HK-2 (cell line): ENCODE measurements at regions not wholly inside any gene's neighbourhood (a gene's known extent, or its start where the extent isn't known, plus 50 kb on each side); places are given as distances from the start of the nearest gene placed in this dataset.

Experiments used
- DNase-seq: peaks from one replicate; pipeline ENCODE4 v3.0.0-alpha.2; 2018; ENCODE audit not compliant: unreplicated experiment

DNA sequence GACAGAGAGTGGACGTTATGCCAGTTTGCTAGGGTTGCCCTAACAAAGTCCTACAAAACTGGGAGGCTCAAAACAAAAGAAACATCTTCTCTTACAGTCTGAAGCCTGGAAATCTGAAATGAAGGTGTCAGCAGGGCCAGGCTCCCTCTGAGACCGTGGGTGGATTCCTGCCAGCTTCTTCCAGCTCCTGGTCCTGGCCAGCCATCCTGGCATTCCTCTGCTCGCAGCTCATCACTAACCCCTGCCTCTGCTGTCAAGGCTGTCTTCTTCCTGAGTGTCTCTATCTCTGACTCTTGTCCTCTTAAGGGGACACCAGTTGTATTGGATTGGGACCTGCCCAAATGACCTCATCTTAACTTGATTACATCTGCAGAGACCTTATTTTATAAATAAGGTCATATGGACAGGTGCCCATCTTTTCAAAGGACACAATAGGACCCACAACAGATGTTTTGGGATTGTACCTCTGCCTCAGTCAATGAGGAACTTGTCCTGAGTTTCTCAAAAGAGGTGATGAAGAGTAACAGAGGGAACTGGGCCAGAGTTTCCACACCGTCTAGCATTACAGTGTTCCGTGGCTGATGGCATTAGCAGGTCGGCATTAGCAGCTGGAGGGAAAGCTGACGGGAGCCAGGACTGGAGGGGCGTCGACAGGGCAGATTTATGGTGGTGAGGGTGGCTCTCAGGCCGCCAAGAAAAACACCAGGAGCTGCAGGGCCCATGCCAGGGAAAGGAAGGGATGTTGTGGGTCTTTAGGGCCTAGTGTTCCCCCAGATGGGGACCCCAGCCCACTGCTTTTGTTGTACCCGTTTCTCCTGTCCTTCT, 157.3 kb downstream of the TBXT start:
- DNase-seq: no peak

DNA sequence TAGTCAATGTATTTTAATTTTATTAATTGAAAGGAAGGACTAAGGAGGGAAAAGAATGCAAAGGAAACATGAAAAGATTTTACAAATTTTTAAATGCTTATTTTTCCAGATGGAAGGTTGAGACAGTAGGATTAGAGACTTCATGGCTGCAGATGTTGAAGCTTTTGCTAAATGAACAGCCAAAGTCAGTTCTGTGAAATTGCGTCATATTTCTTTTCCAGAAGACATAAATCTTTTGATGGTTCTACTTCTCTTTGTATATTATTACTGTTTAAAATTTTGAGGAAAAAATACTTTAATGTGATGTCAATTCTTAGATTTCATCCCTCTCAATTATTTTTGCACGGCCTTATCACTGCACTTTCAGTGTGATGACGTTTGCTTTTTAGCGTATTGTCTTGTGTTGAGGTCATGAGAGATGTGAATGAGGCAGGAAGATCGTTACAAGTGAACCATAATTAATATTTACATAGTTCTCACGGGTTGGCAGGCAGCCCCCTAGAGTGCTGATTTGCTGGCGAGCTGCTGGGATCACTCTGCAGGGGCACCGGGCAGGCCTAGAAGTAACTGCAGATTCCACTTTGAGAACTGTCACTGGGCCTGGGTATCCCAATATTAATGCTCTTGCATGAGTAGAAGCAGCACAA, 158.1 kb downstream of the TBXT start:
- DNase-seq: no peak

DNA sequence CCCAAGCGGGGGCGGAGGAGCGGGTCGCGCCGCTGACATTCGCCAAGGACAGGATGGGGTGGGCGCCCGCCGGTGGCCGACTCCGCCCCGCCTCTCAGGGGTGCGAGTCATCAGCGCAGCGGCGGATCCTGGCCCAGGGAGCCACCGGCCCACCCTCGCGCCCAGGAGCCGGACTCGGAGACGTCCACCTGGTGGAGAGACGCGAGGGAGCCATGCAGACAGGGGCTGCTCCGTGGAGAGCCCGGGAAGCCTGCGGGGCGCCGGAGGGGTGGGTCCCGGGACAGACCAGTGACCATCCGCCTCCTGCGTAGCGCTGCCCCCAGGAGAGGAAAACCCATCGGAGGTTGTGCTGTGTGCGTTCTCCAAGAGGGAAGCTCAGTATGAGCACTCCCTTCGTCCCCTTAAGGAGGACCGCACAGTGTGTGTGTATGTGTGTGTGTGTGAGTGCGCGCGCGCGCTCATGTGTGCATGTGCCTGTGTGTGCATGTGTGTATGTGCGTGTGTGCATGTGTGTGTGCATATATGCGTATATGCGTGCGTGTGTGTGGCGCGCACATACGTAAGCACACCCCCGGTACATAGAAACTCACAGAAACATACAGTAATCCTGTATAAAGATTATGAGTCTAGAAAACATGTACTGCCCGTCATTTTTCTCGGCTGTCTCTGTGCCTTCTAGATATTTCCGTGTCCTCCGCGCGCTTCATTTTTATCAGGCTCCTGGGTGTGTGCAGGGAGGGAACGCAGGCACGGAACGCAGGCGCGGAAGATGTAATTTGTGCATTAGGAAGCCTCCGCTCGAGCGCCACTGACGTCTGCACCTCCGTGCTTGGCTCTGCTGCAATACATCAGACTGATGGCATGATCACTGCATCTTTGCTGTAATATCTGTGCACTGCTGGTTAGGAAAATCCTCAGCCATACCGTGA, 158.9 kb downstream of the TBXT start:
- DNase-seq: no peak

DNA sequence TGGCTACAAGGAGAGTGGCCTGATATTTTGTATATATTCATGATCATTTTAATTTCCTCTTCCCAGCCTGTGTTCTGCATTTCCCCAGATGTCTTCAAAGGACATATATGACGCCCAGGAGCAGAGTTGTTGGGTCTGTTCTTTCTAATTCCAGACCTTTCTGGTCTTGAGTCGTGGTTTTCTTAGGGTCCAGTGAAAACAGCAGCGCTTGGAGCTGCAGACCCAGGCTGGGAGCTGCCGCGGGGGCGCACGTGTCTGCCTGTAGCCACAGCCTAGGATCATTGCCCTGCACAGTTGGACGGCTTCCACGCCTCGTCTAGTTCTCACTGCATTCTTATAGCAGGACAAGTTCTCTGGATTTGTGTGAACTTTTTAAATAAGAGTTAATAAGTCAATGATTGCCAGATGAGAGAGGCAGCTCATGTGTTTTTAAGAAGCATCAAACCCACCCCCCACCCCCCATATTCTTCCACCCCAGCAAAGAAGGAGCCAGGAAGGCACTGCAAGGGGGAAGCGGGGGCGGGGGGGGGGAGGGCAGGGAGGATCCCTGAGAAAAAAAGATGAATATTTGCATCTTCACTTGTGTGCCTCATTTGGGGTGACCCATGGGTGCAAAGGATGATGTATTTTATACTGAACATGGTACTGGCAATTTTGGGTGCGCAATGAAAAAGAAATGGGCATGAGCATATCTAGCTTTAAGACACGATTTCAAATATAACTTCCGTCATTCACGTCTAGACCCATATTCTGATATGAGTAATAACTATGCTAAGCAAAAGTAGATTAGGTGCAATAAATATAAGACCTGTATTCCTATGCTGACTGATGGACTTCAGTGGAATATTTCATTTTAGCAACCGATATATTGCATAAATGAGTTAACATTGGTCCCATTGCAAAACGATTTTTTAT, 160.0 kb downstream of the TBXT start:
- no peak for DNase-seq

DNA sequence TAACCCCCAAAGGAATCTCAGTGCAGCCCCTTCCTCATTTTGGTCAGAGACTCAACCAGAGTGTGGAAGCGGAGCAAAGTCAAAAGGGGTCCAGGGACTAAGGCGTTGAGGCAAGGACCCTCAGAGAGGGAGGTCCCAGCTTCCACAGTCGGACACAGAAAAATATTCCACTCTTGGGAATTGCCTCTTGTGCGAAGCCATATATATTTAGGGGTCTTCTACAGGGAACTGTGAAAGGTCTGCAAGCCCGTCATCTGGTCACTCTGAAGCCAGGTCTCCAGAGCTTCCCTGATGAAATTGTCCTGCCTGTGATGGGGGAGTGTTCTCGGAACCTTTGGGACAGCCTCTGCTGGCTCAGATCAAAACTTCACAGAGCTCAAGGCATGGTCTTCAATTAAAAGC, 160.8 kb downstream of the TBXT start:
- DNase-seq: no peak

DNA sequence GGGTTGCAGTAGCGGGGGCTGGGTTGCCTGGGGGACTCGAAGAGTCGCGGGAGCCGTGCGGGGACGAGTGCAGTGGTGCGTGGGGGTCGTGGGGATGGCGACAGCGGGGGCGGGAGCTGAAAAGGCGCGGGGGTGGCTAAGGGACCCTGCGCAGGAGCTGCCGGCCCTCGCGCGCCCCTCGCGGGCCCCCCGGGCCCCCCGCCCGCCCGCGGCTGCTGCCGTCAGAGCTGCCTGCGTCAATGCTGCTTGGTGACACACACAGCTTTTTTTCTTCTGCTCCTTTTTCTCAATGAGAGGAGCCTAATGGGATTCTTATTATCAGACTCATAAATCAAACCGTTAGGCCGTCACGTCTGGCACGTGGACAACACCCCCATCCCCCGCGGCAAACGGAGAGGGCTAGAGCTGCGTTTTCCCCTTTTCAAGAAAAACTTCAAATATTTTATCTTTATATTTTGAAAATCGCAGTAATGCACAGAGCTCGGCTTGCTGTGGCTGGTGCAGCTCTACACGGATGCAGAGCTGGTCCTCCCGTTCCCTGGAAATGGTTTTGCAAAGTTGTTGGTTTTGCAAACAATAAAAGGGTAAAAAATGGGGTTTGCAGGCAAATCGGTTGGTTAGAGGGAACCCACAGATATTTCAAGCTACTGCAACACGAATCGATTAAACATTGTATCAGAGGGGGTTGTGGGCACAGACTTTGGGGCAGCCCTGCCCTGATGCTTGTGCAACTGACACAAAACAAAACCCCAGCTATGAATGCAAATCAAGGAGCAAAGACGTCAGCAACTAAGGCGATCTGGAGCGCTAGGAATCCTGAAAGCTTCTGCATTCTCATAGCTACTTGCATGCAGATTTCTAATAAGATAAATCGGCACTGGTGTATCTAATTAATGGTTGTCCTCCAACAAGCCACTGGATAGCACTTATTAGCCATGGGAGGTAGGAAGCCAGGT, 161.4 kb downstream of the TBXT start:
- no peak for DNase-seq

DNA sequence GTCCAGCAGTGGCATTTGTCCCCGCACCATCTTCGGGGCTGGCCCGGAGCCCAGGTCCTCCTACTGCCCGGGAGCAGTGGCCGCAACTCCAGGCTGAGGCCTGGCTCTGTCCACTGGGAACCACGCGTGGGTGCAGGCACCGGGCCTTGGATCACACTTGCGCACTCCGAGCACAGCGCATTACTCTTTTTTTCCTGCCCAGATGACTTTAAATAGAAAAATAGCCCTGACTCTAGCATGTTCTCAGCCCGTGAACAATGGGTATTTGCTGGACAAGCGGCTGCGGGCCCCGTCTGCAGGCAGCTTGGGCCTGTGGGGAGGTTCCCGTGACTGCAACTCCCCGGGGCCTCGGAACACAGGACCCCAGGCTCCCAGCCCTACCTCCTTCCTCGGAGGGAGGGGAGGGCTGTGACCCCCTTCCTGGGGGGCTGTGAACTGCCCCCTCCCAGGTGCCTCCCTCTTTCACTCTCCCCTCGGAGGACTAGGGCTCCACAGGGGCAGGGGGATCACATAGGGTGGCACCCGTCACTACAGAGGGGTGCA, 162.2 kb downstream of the TBXT start:
- no peak for DNase-seq

DNA sequence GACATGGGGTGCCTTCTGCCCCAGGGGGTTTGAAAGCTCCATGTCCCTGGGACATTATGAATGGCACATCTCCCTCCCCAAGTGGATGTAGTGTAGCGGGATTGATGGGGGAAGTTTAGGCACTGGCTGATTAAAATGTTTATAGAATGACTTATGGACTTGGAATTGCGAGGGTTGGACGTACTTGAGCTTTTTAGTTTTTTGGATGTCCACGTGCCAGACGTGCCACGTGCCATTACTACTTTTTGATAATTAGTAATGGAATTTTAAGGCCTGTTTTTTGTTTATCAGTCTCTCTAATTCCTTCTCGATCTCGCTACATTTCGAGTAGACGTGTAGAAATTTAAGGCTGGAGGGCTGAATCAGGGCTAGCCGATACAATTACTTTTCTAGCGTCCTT, 162.8 kb downstream of the TBXT start:
- no peak for DNase-seq

DNA sequence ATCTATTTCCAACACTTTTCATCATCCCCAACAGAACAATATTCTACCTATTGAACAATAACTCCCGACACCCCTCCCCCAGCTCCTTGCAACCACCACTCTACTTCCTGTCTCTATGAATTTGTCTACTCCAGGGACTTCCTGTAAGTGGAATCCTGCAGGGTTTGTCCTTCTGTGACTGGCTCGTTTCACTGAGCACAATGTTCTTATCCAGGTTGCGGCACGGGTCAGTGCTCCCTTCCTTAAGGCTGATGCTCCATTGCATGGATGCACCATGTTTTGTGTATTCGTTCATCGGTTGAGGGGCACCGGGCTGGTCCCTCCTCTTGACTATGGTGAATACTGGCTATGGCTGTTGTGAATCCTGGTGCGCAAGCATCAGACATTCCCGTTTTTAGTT, 163.2 kb downstream of the TBXT start:
- DNase-seq: no peak

DNA sequence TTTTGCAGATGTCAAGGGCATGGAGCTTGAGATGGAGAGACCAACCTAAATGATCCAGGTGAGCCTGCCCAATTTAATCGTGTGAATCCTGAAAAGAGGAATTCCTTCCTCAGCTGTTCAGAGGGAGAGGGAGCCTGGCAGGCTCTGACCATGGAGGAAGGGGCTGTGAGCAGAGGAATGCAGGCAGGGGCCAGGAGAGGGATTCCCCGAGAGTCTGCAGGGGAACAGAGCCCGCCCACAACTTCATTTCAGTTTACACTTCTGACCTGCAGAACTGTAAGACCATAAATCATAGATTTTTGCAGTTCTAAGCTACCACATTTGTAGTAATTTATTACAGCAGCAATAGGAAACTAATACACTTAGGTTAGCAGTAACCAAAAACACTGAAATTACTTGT, 164.1 kb downstream of the TBXT start:
- DNase-seq: no peak

DNA sequence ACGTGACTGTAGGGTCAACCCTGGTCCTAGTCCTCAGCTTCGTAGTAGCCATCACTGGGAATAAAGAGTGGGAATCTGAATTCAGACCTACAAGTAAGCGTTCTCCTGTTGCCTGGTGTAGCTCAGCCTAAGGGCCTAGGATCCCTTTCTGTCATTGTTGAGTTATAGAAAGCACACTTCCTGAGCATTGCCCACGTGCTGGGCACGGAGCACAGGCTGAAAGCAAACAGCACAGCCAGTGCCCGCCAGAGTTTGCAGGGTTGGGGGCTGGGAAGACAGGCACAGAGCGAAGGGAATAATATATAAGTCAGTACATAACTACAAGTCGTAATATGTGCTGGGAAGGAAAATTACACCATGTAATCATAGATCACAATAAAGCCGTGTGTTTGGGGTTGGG, 166.3 kb downstream of the TBXT start:
- DNase-seq: no peak

DNA sequence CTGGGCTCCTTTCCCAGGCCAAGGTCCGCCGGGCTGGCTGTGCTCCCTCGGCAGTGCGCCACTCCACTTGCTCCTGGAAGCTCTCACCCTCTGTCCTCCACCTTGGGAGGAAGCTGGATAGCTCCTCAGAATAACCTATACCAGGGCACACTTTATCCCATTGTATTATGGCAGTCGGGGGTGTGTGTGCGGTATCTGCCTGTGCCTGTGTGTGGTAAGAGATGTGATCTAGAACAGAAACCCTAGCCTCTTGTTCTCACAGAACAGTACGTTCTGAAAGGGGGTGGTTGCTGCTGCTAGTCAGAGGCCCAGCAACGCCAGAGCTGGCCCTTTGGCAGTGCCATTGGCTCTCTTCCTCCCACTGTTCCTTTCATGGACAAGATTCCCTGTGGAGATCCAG, 168.4 kb downstream of the TBXT start:
- no peak for DNase-seq

DNA sequence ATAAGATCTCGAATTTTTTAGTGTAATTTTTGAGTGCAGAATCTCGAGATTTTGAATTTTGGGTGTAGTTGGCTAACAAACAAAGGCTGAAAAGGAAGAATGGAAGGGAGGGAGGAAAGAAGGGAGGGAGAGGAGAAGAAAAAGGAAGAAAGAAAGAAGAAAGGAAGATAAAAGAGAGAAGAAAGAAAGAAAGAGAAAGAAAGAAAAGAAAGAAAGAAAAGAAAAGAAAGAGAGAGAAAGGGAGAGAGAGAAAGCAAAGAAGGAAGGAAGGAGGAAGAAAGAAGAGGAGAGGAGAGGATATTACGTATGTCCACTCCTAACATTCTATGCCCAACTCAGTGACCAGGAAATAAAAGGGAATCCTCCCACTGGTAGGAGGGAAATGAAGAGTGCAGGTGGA, 169.6 kb downstream of the TBXT start:
- DNase-seq: no peak

DNA sequence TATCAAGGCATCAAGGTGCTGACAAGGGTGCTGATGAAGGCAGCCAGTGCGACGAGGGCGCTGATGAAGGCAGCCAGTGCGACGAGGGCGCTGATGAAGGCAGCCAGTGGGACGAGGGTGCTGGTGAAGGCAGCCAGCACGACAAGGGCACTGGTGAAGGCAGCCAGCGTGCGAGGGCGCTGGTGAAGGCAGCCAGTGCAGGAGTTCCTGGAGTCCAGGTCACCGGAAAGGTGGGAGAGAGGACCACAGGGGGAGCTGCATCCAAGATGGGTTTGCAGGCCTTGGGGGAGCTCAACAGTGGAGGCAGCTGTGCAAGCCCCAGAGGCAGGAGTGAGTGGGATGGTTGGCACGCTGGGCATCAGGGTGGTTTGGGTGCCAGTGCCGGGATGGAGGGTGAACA, 176.3 kb downstream of the TBXT start:
- no peak for DNase-seq

DNA sequence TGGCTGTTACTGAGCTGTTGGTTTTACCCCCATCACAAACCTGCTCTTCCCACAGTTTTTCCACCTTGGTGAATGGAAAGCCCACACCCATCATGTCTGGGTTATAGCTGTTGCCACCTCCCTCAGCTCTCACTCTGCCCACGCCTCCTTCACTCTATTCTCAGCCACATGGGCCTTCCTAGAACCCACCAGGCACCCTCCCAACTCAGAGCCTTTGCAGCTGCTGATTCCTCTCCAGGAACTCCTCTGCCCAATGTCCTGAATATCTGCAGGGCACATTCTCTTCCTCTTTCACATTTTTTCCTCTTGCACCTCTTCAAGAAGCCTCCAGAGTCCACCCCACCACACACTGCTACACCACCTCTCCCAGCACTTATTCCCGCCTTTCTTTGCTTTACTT, 177.4 kb downstream of the TBXT start:
- DNase-seq: no peak

DNA sequence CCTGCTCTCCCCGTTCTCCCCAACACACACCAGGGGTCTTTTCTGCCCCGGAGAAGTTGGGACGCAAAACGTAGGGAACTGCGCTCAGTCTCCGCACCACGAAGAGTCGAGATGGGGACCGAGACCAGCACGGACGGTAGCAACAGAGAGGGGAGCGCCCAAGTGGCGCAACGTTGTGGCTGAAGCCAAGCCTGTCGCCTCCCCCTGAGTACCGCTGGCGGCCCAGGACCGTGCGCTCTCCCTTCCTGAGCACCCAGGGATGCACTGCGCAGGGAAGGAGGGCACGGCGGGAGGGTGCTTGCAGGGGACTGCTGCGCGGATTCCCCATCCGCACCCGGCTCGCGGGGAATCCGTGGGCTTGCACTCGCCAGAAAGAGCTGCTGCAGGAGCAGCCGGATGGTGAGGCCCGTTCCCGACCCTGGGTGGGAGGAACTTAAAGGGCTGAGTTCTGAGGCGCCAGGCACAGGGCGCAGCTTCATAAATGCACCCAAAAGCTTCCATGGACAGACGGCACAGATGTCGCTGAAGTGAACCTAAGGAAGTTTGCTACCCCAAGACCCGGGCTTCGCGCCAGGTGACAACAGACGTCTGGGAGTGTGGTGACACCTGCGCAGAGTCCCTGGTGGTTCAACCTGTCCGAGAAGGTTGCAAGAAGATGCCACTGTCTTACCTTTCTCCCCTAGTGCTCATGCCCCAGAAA, 178.7 kb downstream of the TBXT start:
- DNase-seq: no peak

DNA sequence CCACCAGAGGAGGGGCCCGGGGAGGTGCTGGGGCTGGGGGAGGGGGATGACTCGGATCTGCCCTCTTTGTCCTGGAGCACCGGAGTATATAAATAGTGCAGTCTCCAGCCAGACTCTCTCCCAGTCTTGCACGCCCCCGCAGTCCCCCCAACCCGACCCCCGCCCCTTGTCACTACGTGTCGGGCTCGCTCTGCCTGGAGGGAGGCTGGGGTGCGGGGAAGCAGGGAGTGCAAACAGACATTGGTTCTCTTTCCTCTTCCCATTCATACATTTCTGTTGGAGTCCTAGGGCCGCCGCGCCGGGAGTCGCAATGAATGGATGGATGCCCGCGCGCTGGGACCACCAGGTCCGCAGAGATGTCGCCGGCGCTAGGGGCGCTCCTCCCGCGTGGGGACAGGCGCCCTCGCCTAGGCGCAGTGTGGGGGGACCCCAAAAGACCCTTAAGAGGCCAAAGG, 179.3 kb downstream of the TBXT start:
- no peak for DNase-seq

DNA sequence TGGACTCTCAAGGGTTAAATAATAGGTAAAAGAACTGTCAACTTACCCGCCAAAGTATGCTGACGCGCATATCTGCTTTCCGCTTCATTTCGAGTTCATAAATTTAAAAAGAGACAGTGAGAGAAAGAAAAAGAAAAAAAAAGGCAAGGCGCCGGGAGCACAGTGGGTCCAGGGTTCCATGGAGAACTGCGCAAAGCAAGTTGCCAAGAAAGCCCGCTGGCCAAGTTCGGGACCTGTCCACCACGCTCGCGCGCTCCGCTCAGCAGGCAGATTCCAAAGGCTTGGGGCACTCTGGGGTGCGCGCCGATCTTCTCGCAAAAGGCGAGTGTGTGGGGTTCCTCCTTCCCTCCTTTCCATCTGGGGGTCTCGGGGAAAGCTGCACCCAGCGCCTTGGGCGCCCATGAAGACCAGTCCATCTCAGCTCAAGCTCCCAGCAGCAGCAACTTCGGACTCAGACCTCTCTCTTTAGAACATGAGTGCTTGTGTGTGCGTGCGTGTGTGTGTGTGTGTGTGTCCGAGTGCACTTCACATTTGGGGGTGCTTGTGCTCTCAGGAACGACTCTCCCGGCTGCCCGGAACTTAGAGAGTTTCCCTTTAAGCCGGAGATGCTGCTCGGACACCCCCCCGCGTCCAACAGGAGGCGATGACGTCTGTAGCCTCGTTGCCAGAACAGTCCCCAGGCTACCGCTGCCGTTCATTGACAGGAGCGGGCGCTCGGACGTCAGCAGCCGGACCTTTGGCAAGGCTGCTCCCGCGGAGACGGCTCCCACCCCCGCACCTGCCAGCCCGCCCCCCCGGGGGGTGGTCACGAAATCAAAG, 180.0 kb downstream of the TBXT start:
- DNase-seq: peak; percentile 22
